Activated CD8-positive, alpha-beta T cell treated with anti-CD3 and anti-CD28 coated beads for 36 hours (primary cell): ENCODE measurements at regions not wholly inside any gene's neighbourhood (a gene's known extent, or its start where the extent isn't known, plus 50 kb on each side); places are given as distances from the start of the nearest gene placed in this dataset.

Experiments
- ATAC-seq: fragments of 200-7000 bp; cut with Tn5 transposase; one replicate; pipeline ENCODE4 v1.10.0; 2021; ENCODE audit warnings: mild to moderate bottlenecking, moderate library complexity
- CTCF ChIA-PET: fragments of 350-600 bp; sonication (Branson Sonifier 250); formaldehyde crosslinking; loops from one replicate; lab custom pipeline; 2021; ENCODE audit warnings: antibody characterized with exemption; lab: Charles Lee
- POLR2A ChIA-PET: fragments of 350-600 bp; sonication (Branson Sonifier 250); formaldehyde crosslinking; loops from one replicate; lab custom pipeline; 2021; ENCODE audit warnings: antibody characterized with exemption; lab: Charles Lee
- DNase-seq: peaks from one replicate; pipeline ENCODE4 v3.0.0-alpha.2; 2020
- H3K27ac Mint-ChIP-seq: one replicate; pipeline ENCODE4 v1.8.0; 2021; ENCODE audit warnings: mild to moderate bottlenecking, mixed read lengths
- H3K27me3 Mint-ChIP-seq: one replicate; pipeline ENCODE4 v1.8.0; 2021; ENCODE audit warnings: mixed read lengths
- H3K36me3 Mint-ChIP-seq: one replicate; pipeline ENCODE4 v1.8.0; 2021; ENCODE audit warnings: low read depth, mixed read lengths
- H3K4me1 Mint-ChIP-seq: one replicate; pipeline ENCODE4 v1.8.0; 2021; ENCODE audit warnings: low read depth, mixed read lengths
- H3K4me3 Mint-ChIP-seq: one replicate; pipeline ENCODE4 v1.8.0; 2021; ENCODE audit warnings: mild to moderate bottlenecking, moderate library complexity, mixed read lengths
- H3K9me3 Mint-ChIP-seq: one replicate; pipeline ENCODE4 v1.8.0; 2021; ENCODE audit warnings: mixed read lengths
- CTCF ChIP-seq: fragments of 200-600 bp; IDR thresholded peaks from one replicate; pipeline ENCODE4 v1.8.0; 2022; ENCODE audit warnings: antibody characterized with exemption, mild to moderate bottlenecking
- intact Hi-C: fragments of 100-400 bp; cut with micrococcal nuclease; formaldehyde crosslinking; loops from one replicate; pipeline ENCODE4 v1.10.0; 2022

GRCh38 chr1:4331767-4332163 is 322.6 kb upstream of the AJAP1 start:
- no peak overlapping the region for H3K27ac Mint-ChIP-seq
- CTCF ChIA-PET, result no interaction called here
- TF ChIP-seq CTCF, result no peak
- no peaks in the 10 kb centered on the region for H3K36me3 Mint-ChIP-seq
- peaks cover 4% of the 10 kb centered on the region for H3K9me3 Mint-ChIP-seq
- no peak overlapping the region for H3K4me3 Mint-ChIP-seq
- no peak for ATAC-seq
- POLR2A ChIA-PET, result no interaction called here
- peaks cover 4% of the 10 kb centered on the region for H3K27me3 Mint-ChIP-seq
- intact Hi-C loops, result no loop called here
- H3K4me1 Mint-ChIP-seq, result no peaks in the 10 kb centered on the region
- no peak for DNase-seq

- no peak overlapping the region for H3K4me3 Mint-ChIP-seq
- ATAC-seq (no peak), DNase-seq (no peak)
- ChIA-PET CTCF (no interaction called here), POLR2A (no interaction called here)
- no peak for TF ChIP-seq CTCF
- H3K27me3 Mint-ChIP-seq, result peaks cover under 1% of the 10 kb centered on the region
- H3K4me1 Mint-ChIP-seq, result no peaks in the 10 kb centered on the region
- intact Hi-C loops, result no loop called here
- no peak overlapping the region for H3K27ac Mint-ChIP-seq
- peaks cover 4% of the 10 kb centered on the region for H3K9me3 Mint-ChIP-seq
- no peaks in the 10 kb centered on the region for H3K36me3 Mint-ChIP-seq
Observed at GRCh38 chr1:4336507-4336906, 317.9 kb upstream of the AJAP1 start.

GRCh38 chr1:4341421-4341820 is 313.0 kb upstream of the AJAP1 start:
- Mint-ChIP-seq H3K9me3 (peaks cover 2% of the 10 kb centered on the region), H3K4me3 (no peak overlapping the region), H3K27ac (no peak overlapping the region), H3K36me3 (no peaks in the 10 kb centered on the region), H3K4me1 (no peaks in the 10 kb centered on the region), H3K27me3 (no peaks in the 10 kb centered on the region)
- ATAC-seq (no peak), DNase-seq (no peak)
- TF ChIP-seq CTCF, result no peak
- ChIA-PET POLR2A (no interaction called here), CTCF (no interaction called here)
- intact Hi-C loops, result no loop called here

GRCh38 chr1:4344065-4344732 is 310.2 kb upstream of the AJAP1 start:
- ChIA-PET CTCF (no interaction called here), POLR2A (no interaction called here)
- no peaks in the 10 kb centered on the region for H3K4me1 Mint-ChIP-seq
- H3K27ac Mint-ChIP-seq, result no peak overlapping the region
- intact Hi-C loops, result no loop called here
- no peaks in the 10 kb centered on the region for H3K36me3 Mint-ChIP-seq
- H3K9me3 Mint-ChIP-seq, result no peaks in the 10 kb centered on the region
- DNase-seq (no peak), ATAC-seq (no peak)
- no peaks in the 10 kb centered on the region for H3K27me3 Mint-ChIP-seq
- no peak overlapping the region for H3K4me3 Mint-ChIP-seq
- TF ChIP-seq CTCF, result no peak

- TF ChIP-seq CTCF, result no peak
- ChIA-PET POLR2A (no interaction called here), CTCF (no interaction called here)
- Mint-ChIP-seq H3K4me1 (no peaks in the 10 kb centered on the region), H3K4me3 (no peak overlapping the region), H3K27ac (no peak overlapping the region), H3K27me3 (no peaks in the 10 kb centered on the region), H3K36me3 (no peaks in the 10 kb centered on the region), H3K9me3 (no peaks in the 10 kb centered on the region)
- ATAC-seq (no peak), DNase-seq (no peak)
- intact Hi-C loops, result no loop called here
Observed at GRCh38 chr1:4345094-4345493, 309.3 kb upstream of the AJAP1 start.
